GM12892 (cell line): ENCODE measurements at regions not wholly inside any gene's neighbourhood (a gene's known extent, or its start where the extent isn't known, plus 50 kb on each side); places are given as distances from the start of the nearest gene placed in this dataset.

Experiments used
- POLR2A ChIP-seq: IDR thresholded peaks from 2 replicates; pipeline ENCODE4 v1.6.1; 2011; ENCODE audit warnings: low read depth, low read length, control low read depth
- POLR2AphosphoS5 ChIP-seq: IDR thresholded peaks from 2 replicates; pipeline ENCODE4 v1.6.1; 2011; ENCODE audit warnings: low read depth, low read length, control low read depth
- TAF1 ChIP-seq: IDR thresholded peaks from 2 replicates; pipeline ENCODE4 v1.6.1; 2011; ENCODE audit warnings: low read depth, mild to moderate bottlenecking, control low read depth, low read length, borderline replicate concordance

GRCh38 chr2:64213532-64214275 is 69.5 kb upstream of the PELI1 start:
- no peak for TF ChIP-seq TAF1
- no peak for TF ChIP-seq POLR2A
- 0 out of 2 replicates have a peak, but pooled peaks have one; percentile 47 for TF ChIP-seq POLR2AphosphoS5
